WTC11 (cell line): ENCODE measurements at regions not wholly inside any gene's neighbourhood (a gene's known extent, or its start where the extent isn't known, plus 50 kb on each side); places are given as distances from the start of the nearest gene placed in this dataset.

ENCODE experiments used
- CTCF ChIP-seq: fragments of 200-600 bp; IDR thresholded peaks from 2 replicates; pipeline ENCODE4 v1.8.0; 2022; ENCODE audit warnings: antibody characterized with exemption
- E2F5 ChIP-seq: sonication (generic); formaldehyde crosslinking; IDR thresholded peaks from 2 replicates; pipeline ENCODE4 v1.8.1; 2022; ENCODE audit warnings: mild to moderate bottlenecking, moderate library complexity, missing genetic modification reagents
- NFE2L1 ChIP-seq: sonication (generic); formaldehyde crosslinking; IDR thresholded peaks from 2 replicates; pipeline ENCODE4 v1.8.1; 2023; ENCODE audit warnings: missing genetic modification reagents
- TF ChIP-seq, protein P1 (sequence below): sonication (generic); formaldehyde crosslinking; IDR thresholded peaks from 2 replicates; pipeline ENCODE4 v1.8.1; 2023; ENCODE audit warnings: mild to moderate bottlenecking, missing genetic modification reagents
- TF ChIP-seq, protein P2 (sequence below): sonication (generic); formaldehyde crosslinking; conservative IDR thresholded peaks from 2 replicates; pipeline ENCODE4 v1.8.1; 2023; ENCODE audit warnings: mild to moderate bottlenecking, low read depth, missing genetic modification reagents, moderate library complexity

DNA sequence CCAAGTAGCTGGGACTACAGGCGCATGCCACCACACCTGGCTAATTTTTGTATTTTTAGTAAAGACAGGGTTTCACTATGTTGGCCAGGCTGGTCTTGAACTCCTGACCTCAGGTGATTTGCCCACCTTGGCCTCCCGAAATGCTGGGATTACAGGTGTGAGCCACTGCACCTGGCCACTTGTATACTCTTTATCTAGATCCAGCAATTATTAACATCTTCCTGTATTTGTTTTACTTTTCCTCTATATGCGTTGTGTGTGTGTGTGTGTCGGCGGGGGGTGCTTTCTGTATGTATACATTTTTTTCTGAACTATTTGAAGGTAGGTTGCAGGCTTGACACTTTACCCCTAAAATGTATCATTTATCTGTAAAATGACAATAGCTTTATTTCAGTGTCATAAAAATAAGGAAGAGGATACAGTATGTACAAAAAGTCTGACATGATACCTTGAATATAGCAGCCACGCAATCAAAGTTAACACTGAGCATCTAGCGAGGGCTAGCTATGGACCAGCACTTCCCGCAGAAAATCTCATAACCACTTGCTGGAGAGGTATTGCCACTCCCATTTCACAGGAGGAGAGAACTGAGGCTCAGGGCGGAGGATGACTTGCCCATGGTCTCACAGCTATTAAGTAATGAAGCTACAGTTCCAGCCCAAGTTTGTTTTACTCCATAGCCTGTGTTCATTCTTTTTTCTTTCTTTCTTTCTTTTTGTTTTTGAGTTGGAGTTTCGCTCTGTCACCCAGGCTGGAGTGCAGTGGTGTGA, 251.3 kb downstream of the MYCN start:
- TF ChIP-seq CTCF = no peak
- TF ChIP-seq NFE2L1 (CRISPR knock-in tag) = no peak
- no peak for TF ChIP-seq E2F5 (CRISPR knock-in tag)
- TF ChIP-seq, protein P1, sequence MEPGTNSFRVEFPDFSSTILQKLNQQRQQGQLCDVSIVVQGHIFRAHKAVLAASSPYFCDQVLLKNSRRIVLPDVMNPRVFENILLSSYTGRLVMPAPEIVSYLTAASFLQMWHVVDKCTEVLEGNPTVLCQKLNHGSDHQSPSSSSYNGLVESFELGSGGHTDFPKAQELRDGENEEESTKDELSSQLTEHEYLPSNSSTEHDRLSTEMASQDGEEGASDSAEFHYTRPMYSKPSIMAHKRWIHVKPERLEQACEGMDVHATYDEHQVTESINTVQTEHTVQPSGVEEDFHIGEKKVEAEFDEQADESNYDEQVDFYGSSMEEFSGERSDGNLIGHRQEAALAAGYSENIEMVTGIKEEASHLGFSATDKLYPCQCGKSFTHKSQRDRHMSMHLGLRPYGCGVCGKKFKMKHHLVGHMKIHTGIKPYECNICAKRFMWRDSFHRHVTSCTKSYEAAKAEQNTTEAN (CRISPR knock-in tag) = no peak
- TF ChIP-seq, protein P2, sequence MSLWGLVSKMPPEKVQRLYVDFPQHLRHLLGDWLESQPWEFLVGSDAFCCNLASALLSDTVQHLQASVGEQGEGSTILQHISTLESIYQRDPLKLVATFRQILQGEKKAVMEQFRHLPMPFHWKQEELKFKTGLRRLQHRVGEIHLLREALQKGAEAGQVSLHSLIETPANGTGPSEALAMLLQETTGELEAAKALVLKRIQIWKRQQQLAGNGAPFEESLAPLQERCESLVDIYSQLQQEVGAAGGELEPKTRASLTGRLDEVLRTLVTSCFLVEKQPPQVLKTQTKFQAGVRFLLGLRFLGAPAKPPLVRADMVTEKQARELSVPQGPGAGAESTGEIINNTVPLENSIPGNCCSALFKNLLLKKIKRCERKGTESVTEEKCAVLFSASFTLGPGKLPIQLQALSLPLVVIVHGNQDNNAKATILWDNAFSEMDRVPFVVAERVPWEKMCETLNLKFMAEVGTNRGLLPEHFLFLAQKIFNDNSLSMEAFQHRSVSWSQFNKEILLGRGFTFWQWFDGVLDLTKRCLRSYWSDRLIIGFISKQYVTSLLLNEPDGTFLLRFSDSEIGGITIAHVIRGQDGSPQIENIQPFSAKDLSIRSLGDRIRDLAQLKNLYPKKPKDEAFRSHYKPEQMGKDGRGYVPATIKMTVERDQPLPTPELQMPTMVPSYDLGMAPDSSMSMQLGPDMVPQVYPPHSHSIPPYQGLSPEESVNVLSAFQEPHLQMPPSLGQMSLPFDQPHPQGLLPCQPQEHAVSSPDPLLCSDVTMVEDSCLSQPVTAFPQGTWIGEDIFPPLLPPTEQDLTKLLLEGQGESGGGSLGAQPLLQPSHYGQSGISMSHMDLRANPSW (CRISPR knock-in tag) = no peak
